ENCODE measurements at regions not wholly inside any gene's neighbourhood (a gene's known extent, or its start where the extent isn't known, plus 50 kb on each side); places are given as distances from the start of the nearest gene placed in this dataset.

DNA sequence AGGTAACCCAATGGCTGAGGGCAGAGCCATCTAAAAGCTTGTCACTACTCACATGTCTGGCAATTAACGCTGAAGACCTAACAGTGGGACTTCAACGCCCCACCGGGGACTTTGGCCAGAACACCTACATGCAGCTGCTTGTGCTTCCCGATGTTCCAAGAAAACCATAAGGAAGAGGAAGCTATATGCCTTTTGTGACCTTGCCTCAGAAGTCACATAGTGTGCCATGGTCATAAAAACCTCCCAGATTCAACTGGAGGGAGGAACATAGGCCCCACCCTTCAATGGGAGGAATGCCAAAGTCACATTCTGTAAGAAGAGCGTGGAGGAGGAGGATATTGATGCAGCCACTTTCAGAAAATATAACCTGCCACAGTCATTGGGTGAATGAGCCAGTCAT, 147.8 kb upstream of the MAGI3 start:
- no peak for TF ChIP-seq EZH2 (IDR thresholded peaks at IDR 0.05; ENCODE audit: borderline replicate concordance, low read length)
- TF ChIP-seq CTCF (IDR thresholded peaks at IDR 0.05; ENCODE audit: low read length), result no peak

All from OCI-LY1 (cell line).